ENCODE measurements at regions not wholly inside any gene's neighbourhood (a gene's known extent, or its start where the extent isn't known, plus 50 kb on each side); places are given as distances from the start of the nearest gene placed in this dataset.

DNA sequence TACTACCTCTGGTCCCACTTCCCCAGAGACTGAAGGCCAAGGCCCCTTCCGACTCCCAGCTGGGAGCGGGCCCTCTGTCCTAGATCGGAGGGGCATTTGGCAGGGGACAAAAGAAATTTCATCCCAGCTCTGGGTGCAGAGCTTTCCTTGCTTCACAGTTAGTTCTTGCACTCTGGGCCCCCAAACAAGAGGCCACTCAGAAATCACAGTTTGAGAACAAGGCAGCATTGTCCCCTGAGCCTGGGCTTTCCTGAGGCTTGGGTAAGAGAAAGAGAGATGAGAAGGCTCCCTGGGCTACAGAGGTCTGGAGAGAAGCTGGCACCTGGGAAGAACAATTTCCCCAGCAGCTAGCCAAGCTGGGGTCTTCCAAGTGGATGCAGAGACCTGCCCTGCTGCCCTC is 71.8 kb upstream of the NCAM1 start:
- TF ChIP-seq POLR2AphosphoS5 (IDR thresholded peaks at IDR 0.05; ENCODE audit: low read depth, low read length): no peak
- TF ChIP-seq POLR2A (IDR thresholded peaks at IDR 0.05; ENCODE audit: low read depth, low read length): no peak
- no peak for TF ChIP-seq TAF1 (IDR thresholded peaks at IDR 0.05; ENCODE audit: low read depth, low read length)
- TF ChIP-seq SPI1 (IDR thresholded peaks at IDR 0.05; ENCODE audit: low read depth, low read length): no peak
- TF ChIP-seq PAX5 (IDR thresholded peaks at IDR 0.05; ENCODE audit: insufficient read depth, low read length, severe bottlenecking): no peak

Data from GM12891 (cell line).